ENCODE measurements at regions not wholly inside any gene's neighbourhood (a gene's known extent, or its start where the extent isn't known, plus 50 kb on each side); places are given as distances from the start of the nearest gene placed in this dataset.

DNA sequence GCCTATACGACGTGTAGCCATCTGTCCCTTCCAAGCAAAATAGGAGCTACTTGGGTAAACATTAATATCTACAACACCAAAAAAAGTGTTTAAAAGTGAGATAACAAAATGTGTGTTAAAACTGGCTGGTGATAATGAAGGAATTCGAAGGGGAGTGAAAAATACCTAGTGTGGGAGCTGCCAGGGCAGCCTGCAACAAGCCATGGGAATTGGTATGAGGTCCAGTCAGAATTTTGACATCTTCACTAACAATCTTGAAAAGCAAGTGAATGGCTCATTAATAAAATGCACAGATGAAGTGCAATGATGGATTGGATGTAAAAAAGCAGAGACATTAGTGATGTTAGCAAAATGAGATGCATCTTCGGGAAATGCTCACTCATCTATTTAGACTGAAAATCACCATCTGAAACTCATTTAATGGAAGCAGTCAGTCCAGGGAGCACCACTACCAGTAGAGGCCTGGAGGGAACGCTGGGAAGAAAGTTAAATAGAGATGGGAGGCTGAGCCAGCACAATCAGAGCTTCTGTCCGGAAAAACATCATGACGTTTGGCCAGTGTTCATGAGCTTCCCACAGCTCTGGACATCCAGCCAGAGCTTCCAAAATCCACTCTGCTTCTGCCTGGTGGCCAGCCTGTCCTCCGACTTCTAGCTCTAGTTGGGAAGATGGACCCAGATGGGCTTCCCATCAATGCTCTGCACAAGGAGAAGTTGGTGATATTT lies 405.0 kb upstream of the TMTC1 start:
- Histone ChIP-seq H3K27ac (no peak overlapping the region), H3K36me3 (ENCODE audit: low read depth, missing control alignments) (no peaks in the 10 kb centered on the region), H3K27me3 (no peaks in the 10 kb centered on the region), H3K4me1 (no peaks in the 10 kb centered on the region), H3K4me3 (no peak overlapping the region), H3K9me3 (no peaks in the 10 kb centered on the region)
- WGBS, 2 donors = 36 to 52% methylated on average over 8 of the region's 8 CpGs
- intact Hi-C loops (cut with DNase I; ENCODE audit: low total_unique reads) = no loop called here
- TF ChIP-seq, protein P1, sequence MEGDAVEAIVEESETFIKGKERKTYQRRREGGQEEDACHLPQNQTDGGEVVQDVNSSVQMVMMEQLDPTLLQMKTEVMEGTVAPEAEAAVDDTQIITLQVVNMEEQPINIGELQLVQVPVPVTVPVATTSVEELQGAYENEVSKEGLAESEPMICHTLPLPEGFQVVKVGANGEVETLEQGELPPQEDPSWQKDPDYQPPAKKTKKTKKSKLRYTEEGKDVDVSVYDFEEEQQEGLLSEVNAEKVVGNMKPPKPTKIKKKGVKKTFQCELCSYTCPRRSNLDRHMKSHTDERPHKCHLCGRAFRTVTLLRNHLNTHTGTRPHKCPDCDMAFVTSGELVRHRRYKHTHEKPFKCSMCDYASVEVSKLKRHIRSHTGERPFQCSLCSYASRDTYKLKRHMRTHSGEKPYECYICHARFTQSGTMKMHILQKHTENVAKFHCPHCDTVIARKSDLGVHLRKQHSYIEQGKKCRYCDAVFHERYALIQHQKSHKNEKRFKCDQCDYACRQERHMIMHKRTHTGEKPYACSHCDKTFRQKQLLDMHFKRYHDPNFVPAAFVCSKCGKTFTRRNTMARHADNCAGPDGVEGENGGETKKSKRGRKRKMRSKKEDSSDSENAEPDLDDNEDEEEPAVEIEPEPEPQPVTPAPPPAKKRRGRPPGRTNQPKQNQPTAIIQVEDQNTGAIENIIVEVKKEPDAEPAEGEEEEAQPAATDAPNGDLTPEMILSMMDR (IDR thresholded peaks at IDR 0.05) = no peak
- TF ChIP-seq POLR2A (IDR thresholded peaks at IDR 0.05) = no peak
- DNase-seq = no peak

DNA sequence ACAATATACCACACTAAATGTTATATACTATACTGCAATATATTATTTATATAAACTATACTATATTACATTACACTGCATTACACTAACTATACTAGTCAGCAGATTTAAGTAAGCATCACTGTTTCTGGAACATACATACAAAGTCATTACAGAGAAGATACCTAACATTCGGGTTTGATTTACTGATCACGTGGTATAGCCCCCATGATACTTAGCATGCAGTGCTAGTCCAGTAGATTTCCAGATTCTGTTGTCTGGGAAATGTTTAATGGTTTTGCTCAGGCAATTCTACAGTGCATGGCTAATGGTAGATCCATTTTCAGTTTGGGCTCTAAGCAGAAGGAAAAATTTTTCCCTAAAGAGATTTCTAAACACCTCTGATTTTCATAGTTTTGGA lies 403.7 kb upstream of the TMTC1 start:
- intact Hi-C loops (cut with DNase I; ENCODE audit: low total_unique reads) = no loop called here
- TF ChIP-seq, protein P1 (IDR thresholded peaks at IDR 0.05) = no peak
- TF ChIP-seq POLR2A (IDR thresholded peaks at IDR 0.05) = no peak
- H3K36me3 ChIP-seq (ENCODE audit: low read depth, missing control alignments) = no peaks in the 10 kb centered on the region
- 38 to 50% methylated on average over 2 of the region's 2 CpGs for WGBS, 2 donors
- DNase-seq = no peak
- no peak overlapping the region for H3K4me3 ChIP-seq
- no peaks in the 10 kb centered on the region for H3K4me1 ChIP-seq
- no peaks in the 10 kb centered on the region for H3K27me3 ChIP-seq
- H3K9me3 ChIP-seq = no peaks in the 10 kb centered on the region
- H3K27ac ChIP-seq = no peak overlapping the region

DNA sequence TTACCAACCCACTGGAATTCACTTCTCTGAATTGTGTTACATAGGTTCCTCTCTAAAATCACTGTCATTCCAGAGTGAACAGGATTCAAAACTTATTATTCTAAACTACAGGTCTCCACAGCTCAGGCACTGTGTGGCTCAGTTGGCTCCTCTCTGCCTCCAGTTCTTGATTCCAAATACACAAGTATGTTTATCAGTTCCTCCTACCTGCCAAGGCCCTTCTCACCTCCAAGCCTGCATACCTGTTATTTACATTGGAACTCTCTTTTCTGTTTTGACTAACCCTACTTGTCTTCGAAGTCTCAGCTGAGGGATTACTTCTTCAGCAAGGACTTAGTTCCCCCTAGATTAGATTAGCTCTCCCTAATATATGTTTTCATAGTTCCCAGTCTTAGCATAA lies 397.6 kb upstream of the TMTC1 start:
- no peak for TF ChIP-seq POLR2A (IDR thresholded peaks at IDR 0.05)
- TF ChIP-seq, protein P1 (IDR thresholded peaks at IDR 0.05) = no peak
- intact Hi-C loops (cut with DNase I; ENCODE audit: low total_unique reads) = no loop called here
- Histone ChIP-seq H3K27me3 (no peaks in the 10 kb centered on the region), H3K4me3 (no peak overlapping the region), H3K36me3 (ENCODE audit: low read depth, missing control alignments) (no peaks in the 10 kb centered on the region), H3K27ac (no peak overlapping the region), H3K9me3 (no peaks in the 10 kb centered on the region), H3K4me1 (no peaks in the 10 kb centered on the region)
- WGBS, 2 donors = 64 to 82% methylated on average over 1 of the region's 1 CpG
- DNase-seq = no peak

DNA sequence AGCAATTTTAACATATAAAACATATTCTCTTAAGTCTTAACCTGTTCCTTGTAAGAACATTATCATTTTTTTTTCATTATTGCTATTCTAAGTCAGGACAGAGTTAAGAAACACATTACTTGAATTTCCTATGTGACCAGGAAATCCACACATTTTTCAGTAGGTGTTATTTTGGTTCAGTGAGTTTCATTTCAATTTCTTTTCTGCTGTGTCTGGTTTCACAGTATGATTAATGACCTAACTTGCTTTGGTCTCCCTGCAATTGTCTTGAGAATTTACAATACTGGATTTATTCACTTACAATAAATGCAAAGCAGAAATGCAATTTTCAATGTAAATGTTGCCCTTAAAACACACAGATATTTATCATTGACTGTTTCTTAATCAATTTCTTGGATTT lies 396.9 kb upstream of the TMTC1 start:
- H3K9me3 ChIP-seq = no peaks in the 10 kb centered on the region
- H3K27me3 ChIP-seq = no peaks in the 10 kb centered on the region
- H3K4me1 ChIP-seq = no peaks in the 10 kb centered on the region
- H3K36me3 ChIP-seq (ENCODE audit: low read depth, missing control alignments) = no peaks in the 10 kb centered on the region
- intact Hi-C loops (cut with DNase I; ENCODE audit: low total_unique reads) = no loop called here
- DNase-seq = no peak
- TF ChIP-seq POLR2A (IDR thresholded peaks at IDR 0.05) = no peak
- TF ChIP-seq, protein P1 (IDR thresholded peaks at IDR 0.05) = no peak
- no peak overlapping the region for H3K27ac ChIP-seq
- no peak overlapping the region for H3K4me3 ChIP-seq

DNA sequence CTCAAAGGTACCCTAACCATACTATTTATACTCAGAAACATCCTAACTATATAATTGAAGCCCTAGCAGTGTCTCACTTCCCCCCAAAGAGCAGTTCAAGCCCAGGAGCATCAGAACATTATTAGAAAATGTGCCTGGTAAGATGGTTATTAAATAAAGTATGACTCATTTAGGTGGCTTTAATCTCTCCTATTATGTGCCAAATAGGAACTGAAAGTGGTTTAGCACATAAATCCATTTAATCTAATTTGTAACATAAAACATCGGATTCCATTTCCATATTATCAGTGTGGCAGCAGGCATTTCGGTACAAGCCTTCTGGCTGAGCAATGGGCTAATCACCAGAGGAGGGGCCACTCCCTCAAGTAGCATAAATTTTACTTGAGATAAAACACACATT lies 395.2 kb upstream of the TMTC1 start:
- intact Hi-C loops (cut with DNase I; ENCODE audit: low total_unique reads) = no loop called here
- Histone ChIP-seq H3K27ac (no peak overlapping the region), H3K4me3 (no peak overlapping the region), H3K27me3 (no peaks in the 10 kb centered on the region), H3K36me3 (ENCODE audit: low read depth, missing control alignments) (no peaks in the 10 kb centered on the region), H3K4me1 (no peaks in the 10 kb centered on the region), H3K9me3 (no peaks in the 10 kb centered on the region)
- WGBS, 2 donors = 83 to 88% methylated on average over 2 of the region's 2 CpGs
- no peak for DNase-seq
- TF ChIP-seq POLR2A (IDR thresholded peaks at IDR 0.05) = no peak
- TF ChIP-seq, protein P1 (IDR thresholded peaks at IDR 0.05) = no peak

Measured in testis (tissue), 2 donors.